ENCODE measurements at regions not wholly inside any gene's neighbourhood (a gene's known extent, or its start where the extent isn't known, plus 50 kb on each side); places are given as distances from the start of the nearest gene placed in this dataset.

DNA sequence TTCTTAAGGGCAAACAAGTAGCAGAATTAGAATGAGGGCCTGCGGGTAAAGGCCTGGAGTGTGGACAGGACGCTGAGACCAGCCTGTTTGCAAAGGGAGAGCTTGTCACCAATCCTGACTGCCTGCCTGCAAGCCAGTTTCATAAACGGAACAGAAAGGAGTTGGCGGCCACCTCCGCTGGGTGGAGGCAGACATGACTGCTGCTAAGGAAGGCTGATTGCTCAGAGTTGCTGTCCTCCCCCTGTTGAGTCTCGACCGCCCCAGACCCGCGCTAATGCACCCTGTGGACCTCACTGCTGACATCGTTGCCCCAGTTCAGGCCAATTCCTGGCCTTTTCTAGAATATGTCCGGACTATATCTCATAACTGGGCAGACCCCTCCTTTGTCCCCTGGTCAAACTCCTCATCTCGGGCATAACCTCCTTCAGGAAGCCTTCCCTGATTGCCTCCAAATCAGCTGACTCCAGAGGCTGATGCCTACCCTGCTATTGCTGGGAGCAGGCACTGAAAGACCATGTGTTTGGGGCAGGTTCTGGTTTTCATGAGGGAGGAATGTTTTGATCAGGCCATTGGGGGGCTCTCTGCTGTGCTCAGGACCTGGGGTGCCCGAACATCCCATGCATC is 153.0 kb upstream of the CIBAR2 start:
- Mint-ChIP-seq H3K4me1 (peaks cover 8% of the 10 kb centered on the region), H3K27me3 (ENCODE audit: low read depth in 3 of 3) (peaks cover 9 to 26% (median 25%) of the 10 kb centered on the region in 3 donors), H3K9me3 (peaks cover 0 to 2% (median 0%) of the 10 kb centered on the region in 7 donors), H3K4me3 (no peak overlapping the region), H3K27ac (no peak overlapping the region), H3K36me3 (no peaks in the 10 kb centered on the region)
- no peaks in the 10 kb centered on the region for H3K79me2 ChIP-seq (ENCODE audit: insufficient read depth, low read length)
- no peak overlapping the region for H3K27ac ChIP-seq (ENCODE audit: low read depth in 1 of 2, low read length in 2 of 2)
- H3K9me3 ChIP-seq (replicated peaks in 1 of 2; ENCODE audit: control insufficient read depth in 1 of 2, insufficient read depth in 1 of 2, low read length in 2 of 2) = no peaks in the 10 kb centered on the region
- H4K20me1 ChIP-seq (ENCODE audit: insufficient read depth, low read length) = no peaks in the 10 kb centered on the region
- intact Hi-C loops (cut with micrococcal nuclease) = no loop called here
- no peak overlapping the region for H3K9ac ChIP-seq (ENCODE audit: insufficient read depth, low read length, poor library complexity, severe bottlenecking)
- H3K27me3 ChIP-seq (ENCODE audit: control insufficient read depth in 2 of 2, insufficient read depth in 2 of 2, low read length in 2 of 2) = peaks cover 0 to 15% of the 10 kb centered on the region in 2 donors
- H3K4me1 ChIP-seq (ENCODE audit: control insufficient read depth in 1 of 2, insufficient read depth in 2 of 2, low read length in 2 of 2) = peaks cover 0 to 6% of the 10 kb centered on the region in 2 donors
- no peak overlapping the region for H3K4me2 ChIP-seq (replicated peaks; ENCODE audit: extremely low read depth, low read length, poor library complexity, severe bottlenecking)
- 92% methylated on average over 12 of the region's 13 CpGs for WGBS (ENCODE audit: insufficient coverage)
- H3K4me3 ChIP-seq (replicated peaks in 1 of 3; ENCODE audit: low read depth in 2 of 3, low read length in 3 of 3) = no peak overlapping the region
- no peaks in the 10 kb centered on the region for H3K36me3 ChIP-seq (replicated peaks in 1 of 2; ENCODE audit: control insufficient read depth in 1 of 2, insufficient read depth in 2 of 2, low read length in 2 of 2)
- no peak for DNase-seq
- H2AFZ ChIP-seq (ENCODE audit: insufficient read depth, low read depth, low read length, poor library complexity, severe bottlenecking) = no peak overlapping the region
- TF ChIP-seq, protein P1, sequence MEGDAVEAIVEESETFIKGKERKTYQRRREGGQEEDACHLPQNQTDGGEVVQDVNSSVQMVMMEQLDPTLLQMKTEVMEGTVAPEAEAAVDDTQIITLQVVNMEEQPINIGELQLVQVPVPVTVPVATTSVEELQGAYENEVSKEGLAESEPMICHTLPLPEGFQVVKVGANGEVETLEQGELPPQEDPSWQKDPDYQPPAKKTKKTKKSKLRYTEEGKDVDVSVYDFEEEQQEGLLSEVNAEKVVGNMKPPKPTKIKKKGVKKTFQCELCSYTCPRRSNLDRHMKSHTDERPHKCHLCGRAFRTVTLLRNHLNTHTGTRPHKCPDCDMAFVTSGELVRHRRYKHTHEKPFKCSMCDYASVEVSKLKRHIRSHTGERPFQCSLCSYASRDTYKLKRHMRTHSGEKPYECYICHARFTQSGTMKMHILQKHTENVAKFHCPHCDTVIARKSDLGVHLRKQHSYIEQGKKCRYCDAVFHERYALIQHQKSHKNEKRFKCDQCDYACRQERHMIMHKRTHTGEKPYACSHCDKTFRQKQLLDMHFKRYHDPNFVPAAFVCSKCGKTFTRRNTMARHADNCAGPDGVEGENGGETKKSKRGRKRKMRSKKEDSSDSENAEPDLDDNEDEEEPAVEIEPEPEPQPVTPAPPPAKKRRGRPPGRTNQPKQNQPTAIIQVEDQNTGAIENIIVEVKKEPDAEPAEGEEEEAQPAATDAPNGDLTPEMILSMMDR (IDR thresholded peaks at IDR 0.05) = no peak

DNA sequence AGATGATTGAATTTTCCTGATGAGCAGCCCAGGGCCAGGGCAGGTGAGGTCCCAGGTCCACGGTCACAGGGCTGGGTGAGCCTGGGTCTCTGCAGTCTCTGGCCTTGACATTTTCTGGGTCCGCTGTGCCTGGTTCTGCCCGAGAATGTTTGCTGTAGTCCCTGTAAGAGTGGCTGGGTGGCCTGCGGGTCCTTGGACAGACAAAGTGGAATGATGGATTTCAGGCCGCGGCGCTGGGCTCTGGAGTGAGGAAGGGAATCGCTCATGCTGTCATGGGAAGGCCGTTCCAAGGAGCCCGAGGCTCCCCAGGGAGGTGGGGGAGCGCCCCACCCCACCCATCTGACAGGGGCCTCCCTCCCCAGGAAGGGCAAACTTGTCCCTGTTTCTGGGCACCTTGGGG is 153.5 kb upstream of the CIBAR2 start:
- Histone ChIP-seq H2AFZ (ENCODE audit: insufficient read depth, low read depth, low read length, poor library complexity, severe bottlenecking) (no peak overlapping the region), H4K20me1 (ENCODE audit: insufficient read depth, low read length) (no peaks in the 10 kb centered on the region), H3K9me3 (replicated peaks in 1 of 2; ENCODE audit: control insufficient read depth in 1 of 2, insufficient read depth in 1 of 2, low read length in 2 of 2) (no peaks in the 10 kb centered on the region), H3K27me3 (ENCODE audit: control insufficient read depth in 2 of 2, insufficient read depth in 2 of 2, low read length in 2 of 2) (peaks cover 0 to 15% of the 10 kb centered on the region in 2 donors), H3K4me3 (replicated peaks in 1 of 3; ENCODE audit: low read depth in 2 of 3, low read length in 3 of 3) (no peak overlapping the region), H3K36me3 (replicated peaks in 1 of 2; ENCODE audit: control insufficient read depth in 1 of 2, insufficient read depth in 2 of 2, low read length in 2 of 2) (no peaks in the 10 kb centered on the region), H3K27ac (ENCODE audit: low read depth in 1 of 2, low read length in 2 of 2) (no peak overlapping the region), H3K79me2 (ENCODE audit: insufficient read depth, low read length) (no peaks in the 10 kb centered on the region), H3K9ac (ENCODE audit: insufficient read depth, low read length, poor library complexity, severe bottlenecking) (no peak overlapping the region), H3K4me1 (ENCODE audit: control insufficient read depth in 1 of 2, insufficient read depth in 2 of 2, low read length in 2 of 2) (peaks cover 0 to 6% of the 10 kb centered on the region in 2 donors), H3K4me2 (replicated peaks; ENCODE audit: extremely low read depth, low read length, poor library complexity, severe bottlenecking) (no peak overlapping the region)
- TF ChIP-seq, protein P1 (IDR thresholded peaks at IDR 0.05) = no peak
- no peak for DNase-seq
- intact Hi-C loops (cut with micrococcal nuclease) = no loop called here
- H3K27me3 Mint-ChIP-seq (ENCODE audit: low read depth in 3 of 3) = peaks cover 9 to 25% (median 24%) of the 10 kb centered on the region in 3 donors
- peaks cover 0 to 2% (median 0%) of the 10 kb centered on the region in 7 donors for H3K9me3 Mint-ChIP-seq
- H3K27ac Mint-ChIP-seq = no peak overlapping the region
- H3K36me3 Mint-ChIP-seq = no peaks in the 10 kb centered on the region
- H3K4me3 Mint-ChIP-seq = no peak overlapping the region
- H3K4me1 Mint-ChIP-seq = peaks cover 8% of the 10 kb centered on the region
- WGBS (ENCODE audit: insufficient coverage) = 96% methylated on average over 8 of the region's 11 CpGs

All from CD14-positive monocyte (primary cell).